ENCODE measurements at regions not wholly inside any gene's neighbourhood (a gene's known extent, or its start where the extent isn't known, plus 50 kb on each side); places are given as distances from the start of the nearest gene placed in this dataset.
"Not testable (repeated sequence)": the region's sequence is repeated elsewhere in the genome, so short reads cannot be mapped to it uniquely, and the experiment has no call there.

GRCh38 chr10:83522456-83522855 lies 616.9 kb upstream of the GHITM start:
- FAIRE-seq, result no peak

GRCh38 chr10:83522881-83523386 lies 616.4 kb upstream of the GHITM start:
- FAIRE-seq, result no peak

DNA sequence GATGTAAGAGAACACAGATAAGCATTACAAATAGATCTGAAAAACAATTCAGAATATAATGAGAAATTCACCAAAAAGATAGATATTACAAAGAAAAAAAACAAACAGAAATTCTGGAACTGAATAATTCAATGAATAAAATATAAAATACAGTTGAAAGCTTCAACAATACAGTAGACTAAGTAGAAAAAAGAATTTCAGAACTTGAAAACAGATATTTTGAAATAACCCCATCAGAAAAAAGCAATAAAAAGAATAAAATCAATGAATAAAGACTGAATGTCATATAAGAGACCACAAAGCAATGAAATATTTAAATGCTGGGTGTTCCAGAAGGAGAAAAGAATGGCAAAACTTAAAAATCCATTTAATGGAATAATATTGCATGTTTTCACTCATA lies 611.4 kb upstream of the GHITM start:
- no peak for FAIRE-seq

GRCh38 chr10:83533290-83533689 lies 606.0 kb upstream of the GHITM start:
- FAIRE-seq, result no peak

DNA sequence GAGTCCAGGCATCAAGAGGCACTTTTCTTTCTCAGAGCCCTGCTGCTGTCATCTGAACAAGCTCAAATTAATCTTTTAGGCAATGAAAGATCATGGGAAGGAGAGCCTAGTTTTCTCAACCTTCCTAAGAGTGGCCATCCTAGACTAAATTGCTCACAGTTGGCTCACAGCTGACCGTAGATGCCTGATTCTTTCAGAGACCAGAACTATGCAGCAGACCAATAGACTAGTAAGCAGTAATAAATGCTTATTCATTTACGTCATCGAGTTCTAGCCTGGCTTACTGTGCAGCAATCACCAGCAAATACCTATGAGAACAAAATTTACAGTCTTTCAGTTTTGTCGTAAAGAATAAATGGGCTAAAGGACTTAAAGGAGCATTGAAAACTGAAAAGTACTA lies 602.9 kb upstream of the GHITM start:
- FAIRE-seq, result no peak

DNA sequence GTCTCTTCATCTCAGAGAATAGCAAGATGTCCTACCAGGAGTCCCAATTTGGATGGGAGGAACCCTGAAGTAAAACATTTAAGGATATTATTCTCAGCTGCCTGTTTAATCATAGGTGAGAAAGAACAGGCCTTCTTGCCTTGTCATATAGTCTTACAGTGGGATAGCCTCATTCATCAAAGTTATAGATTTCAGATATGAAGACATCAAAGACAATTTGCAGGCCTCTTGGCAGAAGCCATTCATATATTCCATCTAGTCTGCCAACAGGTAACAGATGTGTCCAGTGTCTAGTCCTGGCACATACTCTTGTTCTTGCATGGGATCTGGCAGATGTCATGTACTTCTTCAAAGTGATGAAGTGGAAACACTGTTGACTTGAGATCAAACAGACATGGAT lies 601.3 kb upstream of the GHITM start:
- no peak for FAIRE-seq

GRCh38 chr10:83539528-83540308 lies 599.6 kb upstream of the GHITM start:
- no peak for FAIRE-seq

DNA sequence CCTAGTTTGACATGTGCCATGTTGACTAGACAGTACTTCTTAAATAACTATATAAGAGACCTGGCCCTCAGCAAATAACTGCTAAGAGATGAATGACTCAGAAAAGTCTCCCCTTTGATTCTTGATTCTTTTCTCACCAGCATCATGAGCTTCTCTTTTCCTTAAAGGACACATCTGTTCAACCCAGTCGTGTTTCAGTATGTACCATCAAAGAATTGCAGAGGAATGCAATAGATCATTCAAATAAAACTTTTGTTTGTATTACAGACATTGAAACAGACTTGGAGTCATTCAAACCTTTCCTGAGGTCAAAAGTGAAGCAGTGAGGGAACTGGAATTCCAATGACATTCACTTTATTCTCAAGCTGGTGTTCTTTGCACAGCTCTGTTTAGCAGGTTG lies 598.3 kb upstream of the GHITM start:
- FAIRE-seq, result no peak

DNA sequence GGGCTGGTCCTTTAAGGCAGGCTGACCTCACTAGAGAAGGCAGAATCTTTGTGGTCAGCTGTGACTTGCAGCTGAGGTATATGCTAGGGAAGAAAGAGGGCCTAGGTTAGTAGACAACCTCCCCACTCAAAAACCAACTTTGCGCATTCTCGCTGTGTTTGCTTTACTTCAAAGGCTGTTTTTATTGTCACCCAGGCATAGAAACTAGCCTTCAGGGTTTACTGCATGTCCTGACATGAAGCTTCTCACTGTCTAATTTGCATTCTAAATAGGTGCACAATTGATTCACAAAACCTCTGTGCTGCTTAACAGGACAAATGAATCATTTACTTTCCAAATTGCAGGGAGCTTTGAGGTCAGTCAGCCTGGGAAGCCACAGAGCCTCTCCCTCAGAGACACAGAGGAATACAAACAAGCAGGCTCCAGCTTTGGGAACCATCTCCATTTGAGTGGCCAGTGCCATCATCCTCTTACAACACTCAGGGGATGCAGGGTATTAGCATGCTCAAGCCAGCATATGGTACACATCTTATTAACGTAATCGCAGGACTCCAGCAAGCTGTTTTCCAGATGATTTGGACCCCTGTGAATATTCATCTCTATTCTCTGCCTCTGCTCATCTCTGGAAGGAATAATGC lies 596.4 kb upstream of the GHITM start:
- no peak for FAIRE-seq

DNA sequence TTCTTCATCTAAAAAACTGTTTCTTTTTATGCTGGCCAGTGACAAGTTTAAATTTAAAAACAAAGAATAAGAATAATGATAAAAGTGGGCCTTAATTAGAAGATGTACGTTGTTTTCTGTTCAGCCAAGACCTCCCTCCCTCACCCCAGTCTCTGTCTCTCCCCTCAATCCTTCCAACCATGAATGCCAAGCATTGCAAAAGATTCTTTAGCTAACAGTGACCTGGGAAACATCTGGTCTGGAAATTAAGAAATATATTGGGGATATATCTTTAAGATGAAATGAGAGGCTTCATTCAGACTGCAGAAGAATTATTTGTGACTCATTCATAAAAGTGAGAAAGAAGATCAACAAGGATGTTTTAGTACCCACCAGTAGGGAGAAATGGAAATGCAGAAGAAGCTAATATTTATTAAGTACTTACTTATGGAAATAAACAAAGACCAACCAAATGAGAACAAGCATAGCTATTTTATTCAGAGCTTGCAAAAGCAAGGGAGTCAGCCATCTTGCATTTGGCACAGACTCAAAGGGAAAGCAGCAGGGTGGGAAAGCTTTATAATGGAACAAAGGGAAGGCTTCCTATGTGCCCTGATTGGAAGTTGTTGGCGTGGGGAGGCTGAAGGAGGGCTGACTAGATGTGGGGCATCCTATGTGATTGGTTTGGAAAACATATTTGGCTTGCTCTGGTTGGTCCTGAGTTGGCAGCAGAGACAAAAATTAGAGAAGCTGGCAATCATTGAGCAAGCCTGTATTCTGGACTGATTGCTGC lies 595.4 kb upstream of the GHITM start:
- FAIRE-seq, result no peak

DNA sequence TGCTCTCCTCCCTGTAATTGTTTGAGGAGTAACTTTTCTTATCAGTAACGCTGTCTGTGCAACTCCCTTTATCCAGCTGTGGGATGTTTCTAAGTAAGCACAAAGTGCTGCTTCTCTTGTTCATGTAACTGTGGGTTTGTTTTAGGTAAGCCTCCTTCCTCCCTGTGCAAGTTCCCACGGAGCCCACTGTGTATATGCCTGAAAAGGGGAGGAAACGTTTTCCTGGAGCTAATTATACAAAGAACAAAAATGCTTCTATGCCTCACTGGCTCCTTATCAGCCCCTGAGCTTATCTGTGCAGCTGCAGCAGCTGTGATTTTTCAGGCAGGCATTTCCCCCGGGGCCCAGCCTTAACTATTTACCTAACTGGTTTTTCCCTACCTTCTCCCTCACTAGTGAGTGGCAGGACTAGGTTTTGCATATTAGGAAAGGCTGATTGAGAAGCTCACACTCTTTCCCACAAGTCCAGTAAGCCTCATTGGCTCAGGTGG lies 593.4 kb upstream of the GHITM start:
- FAIRE-seq, result no peak

DNA sequence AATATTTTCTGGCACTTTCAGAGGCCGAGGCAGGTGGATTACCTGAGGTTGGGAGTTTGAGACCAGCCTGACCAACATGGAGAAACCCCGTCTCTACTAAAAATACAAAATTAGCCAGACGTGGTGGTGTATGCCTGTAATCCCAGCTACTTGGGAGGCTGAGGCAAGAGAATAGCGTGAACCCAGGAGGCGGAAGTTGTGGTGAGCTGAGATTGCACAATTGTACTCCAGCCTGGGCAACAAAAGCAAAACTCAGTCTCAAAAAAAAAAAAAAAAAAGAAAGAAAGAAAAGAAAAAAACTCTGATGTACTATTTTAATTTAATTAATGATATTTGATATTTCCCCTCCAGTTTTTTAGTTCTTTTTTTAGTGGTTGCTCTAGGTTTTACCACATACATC lies 588.1 kb upstream of the GHITM start:
- not testable (repeated sequence) for FAIRE-seq

GRCh38 chr10:83553366-83553765 lies 585.9 kb upstream of the GHITM start:
- FAIRE-seq, result no peak

DNA sequence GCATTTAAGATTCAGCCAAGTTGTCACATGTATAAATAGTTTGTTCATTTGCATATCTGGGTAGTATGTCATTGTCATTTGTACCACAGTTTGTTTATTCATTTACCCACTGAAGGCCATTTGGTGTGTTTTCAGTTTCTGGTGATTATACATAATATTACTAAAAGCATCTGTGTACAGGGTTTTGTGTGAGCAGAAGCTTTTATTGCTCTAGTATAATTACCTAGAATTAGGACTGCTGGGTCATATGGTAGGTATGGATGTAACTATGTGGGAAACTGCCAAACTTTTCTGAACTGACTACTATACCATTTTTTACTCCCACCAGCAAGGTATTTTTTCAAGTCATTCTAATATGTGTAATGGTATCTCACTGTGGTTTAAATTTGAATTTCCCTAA lies 584.0 kb upstream of the GHITM start:
- FAIRE-seq, result no peak

DNA sequence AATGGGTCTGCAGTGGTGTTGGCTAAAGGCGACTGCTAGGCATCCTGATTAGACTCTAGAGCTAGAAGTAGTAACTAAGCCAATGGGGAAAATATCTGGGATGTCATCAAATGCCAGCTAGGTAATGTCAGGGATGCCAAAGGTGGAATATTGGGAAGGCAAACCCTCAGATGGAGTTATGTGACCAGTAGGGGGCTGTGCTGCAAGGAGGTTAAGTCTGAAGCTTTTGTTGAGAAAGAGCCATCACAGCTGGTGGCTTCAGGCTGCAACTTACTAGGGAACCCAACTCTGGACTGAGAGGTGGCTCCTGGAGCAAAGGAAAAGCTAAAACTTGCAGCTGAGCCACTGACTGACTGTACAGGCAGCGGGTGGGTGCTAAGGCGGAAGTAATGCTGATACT lies 576.9 kb upstream of the GHITM start:
- no peak for FAIRE-seq

GRCh38 chr10:83564889-83565588 lies 574.3 kb upstream of the GHITM start:
- no peak for FAIRE-seq

- FAIRE-seq, result no peak
Observed at GRCh38 chr10:83572036-83572435, 567.3 kb upstream of the GHITM start.

DNA sequence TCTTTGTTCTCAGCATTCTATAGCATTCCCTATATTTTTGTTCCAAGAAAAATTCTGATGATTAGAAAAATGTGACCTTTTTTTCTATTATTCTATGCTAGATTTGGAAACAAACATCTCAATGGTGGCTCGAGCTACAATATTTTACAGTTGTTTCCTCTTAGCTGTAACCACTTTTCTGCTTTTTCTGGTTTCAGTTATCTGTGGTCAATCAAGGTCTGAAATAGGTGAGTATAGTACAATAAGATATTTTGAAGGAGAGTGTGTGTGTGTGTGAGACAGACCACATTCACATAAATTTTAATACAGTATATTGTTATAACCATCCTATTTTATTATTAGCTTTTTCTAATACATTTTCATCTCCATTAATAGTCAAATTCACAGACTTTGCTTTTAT lies 564.5 kb upstream of the GHITM start:
- FAIRE-seq, result no peak

DNA sequence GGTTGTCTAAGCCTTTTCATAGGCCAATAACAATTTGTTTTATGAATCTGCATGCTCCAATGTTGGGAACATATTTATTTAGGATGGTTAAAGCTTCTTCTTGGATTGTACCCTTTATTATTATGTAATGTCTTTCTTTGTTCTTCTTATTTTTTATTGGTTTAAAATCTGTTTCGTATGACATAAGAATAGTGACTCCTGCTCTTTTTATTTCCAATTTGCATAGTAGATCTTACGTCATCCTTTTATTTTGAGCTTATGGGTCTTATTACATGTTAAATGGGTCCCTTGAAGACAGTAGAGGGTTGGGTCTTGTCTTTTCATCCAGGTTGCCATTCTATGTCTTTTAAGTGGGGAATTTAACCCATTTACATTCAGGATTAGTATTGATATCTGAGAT lies 561.9 kb upstream of the GHITM start:
- FAIRE-seq, result no peak

DNA sequence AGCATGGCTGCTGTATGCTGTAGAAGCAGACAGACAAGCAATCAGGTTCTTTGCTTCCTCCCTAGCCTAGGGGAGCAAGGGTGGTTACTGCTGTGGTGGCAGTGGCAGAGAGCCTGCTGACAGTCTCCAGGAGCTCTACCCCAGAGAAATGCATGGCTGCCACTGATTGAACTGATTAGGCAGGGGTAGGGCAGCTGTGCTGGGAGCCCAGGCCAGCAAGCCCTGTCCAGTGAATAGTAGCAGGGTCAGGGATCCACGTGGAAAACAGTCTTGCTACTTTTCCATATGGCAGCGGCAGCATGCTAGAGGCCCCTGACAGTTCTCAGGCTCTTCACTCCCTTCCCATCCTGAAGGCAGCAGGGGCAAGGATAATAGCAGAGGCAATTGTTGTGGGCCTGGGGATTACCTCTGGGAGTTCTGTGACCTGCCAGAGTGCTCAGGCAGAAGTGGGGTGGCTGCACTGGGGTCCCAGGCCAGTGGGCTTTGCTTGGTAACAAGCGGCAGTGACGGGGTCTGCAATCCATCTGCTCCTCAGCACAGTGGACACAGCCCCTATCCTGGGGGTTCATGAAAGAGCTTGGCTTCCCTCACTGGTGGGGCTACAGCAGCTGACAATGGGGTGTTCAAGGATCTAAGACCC lies 558.8 kb upstream of the GHITM start:
- no peak for FAIRE-seq

GRCh38 chr10:83582407-83583095 lies 556.8 kb upstream of the GHITM start:
- no peak for FAIRE-seq

DNA sequence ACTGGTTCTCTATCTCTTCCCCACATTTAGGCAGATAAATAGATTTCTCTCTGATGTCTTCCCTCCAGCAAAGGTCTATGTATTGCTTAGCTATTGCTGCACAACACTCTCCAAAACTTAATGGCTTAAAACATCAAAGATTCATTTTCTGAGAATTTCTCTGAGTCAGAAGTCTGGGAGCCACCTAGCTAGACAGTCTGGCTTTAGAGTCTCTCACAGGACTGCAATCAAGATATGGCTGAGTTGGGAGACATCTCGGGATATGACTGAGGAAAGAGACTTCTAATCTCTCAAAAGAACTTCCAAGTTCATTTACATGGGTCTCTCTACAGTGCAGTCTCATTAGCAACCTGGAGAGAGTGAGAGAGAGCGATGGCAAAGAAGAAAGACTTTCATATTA lies 553.6 kb upstream of the GHITM start:
- no peak for FAIRE-seq

All from islet of Langerhans (tissue), 1 donor.